ENCODE measurements at regions not wholly inside any gene's neighbourhood (a gene's known extent, or its start where the extent isn't known, plus 50 kb on each side); places are given as distances from the start of the nearest gene placed in this dataset.
"Not testable (repeated sequence)": the region's sequence is repeated elsewhere in the genome, so short reads cannot be mapped to it uniquely, and the experiment has no call there.

- TF ChIP-seq CTCF (IDR thresholded peaks at IDR 0.05 in 2 of 3, conservative IDR thresholded peaks at IDR 0.05 in 1 of 3; ENCODE audit: borderline replicate concordance in 1 of 3, insufficient read depth in 1 of 3, low read depth in 2 of 3, low read length in 2 of 3); POLR2A (IDR thresholded peaks at IDR 0.05; ENCODE audit: borderline replicate concordance, extremely low read depth, insufficient read depth, insufficient read length); ZBTB33 (IDR thresholded peaks at IDR 0.05; ENCODE audit: extremely low read depth, insufficient replicate concordance, low read length); EZH2 (IDR thresholded peaks at IDR 0.05); SIN3A (IDR thresholded peaks at IDR 0.05; ENCODE audit: low read depth); RAD21 (IDR thresholded peaks at IDR 0.05; ENCODE audit: low read depth); ATF3 (IDR thresholded peaks at IDR 0.05); REST (IDR thresholded peaks at IDR 0.05; ENCODE audit: low read depth); YY1 (IDR thresholded peaks at IDR 0.05; ENCODE audit: extremely low read depth, insufficient replicate concordance, low read depth, low read length); POLR2AphosphoS5 (IDR thresholded peaks at IDR 0.05; ENCODE audit: low read depth, low read length); JUND (IDR thresholded peaks at IDR 0.05): not testable (repeated sequence)
These were observed 108.0 kb upstream of the PLGLB2 start for GRCh38 chr2:87639801-87640440.
